ENCODE measurements at regions not wholly inside any gene's neighbourhood (a gene's known extent, or its start where the extent isn't known, plus 50 kb on each side); places are given as distances from the start of the nearest gene placed in this dataset.

- no peak for TF ChIP-seq CTCF (IDR thresholded peaks at IDR 0.05; ENCODE audit: low read depth, low read length)
- no peak overlapping the region for H3K4me3 ChIP-seq (ENCODE audit: low read depth, low read length)
Measured at GRCh38 chr2:217614096-217614495, 388.7 kb downstream of the TNS1 start.

GRCh38 chr2:217612920-217613319 is 389.9 kb downstream of the TNS1 start:
- H3K4me3 ChIP-seq (ENCODE audit: low read depth, low read length): no peak overlapping the region
- no peak for TF ChIP-seq CTCF (IDR thresholded peaks at IDR 0.05; ENCODE audit: low read depth, low read length)

- no peak overlapping the region for H3K4me3 ChIP-seq (ENCODE audit: low read depth, low read length)
- TF ChIP-seq CTCF (IDR thresholded peaks at IDR 0.05; ENCODE audit: low read depth, low read length): no peak
Measured at GRCh38 chr2:217612211-217612610, 390.6 kb downstream of the TNS1 start.

GRCh38 chr2:217611626-217612127 is 391.1 kb downstream of the TNS1 start:
- no peak for TF ChIP-seq CTCF (IDR thresholded peaks at IDR 0.05; ENCODE audit: low read depth, low read length)
- H3K4me3 ChIP-seq (ENCODE audit: low read depth, low read length): no peak overlapping the region

GRCh38 chr2:217611056-217611455 is 391.7 kb downstream of the TNS1 start:
- no peak overlapping the region for H3K4me3 ChIP-seq (ENCODE audit: low read depth, low read length)
- no peak for TF ChIP-seq CTCF (IDR thresholded peaks at IDR 0.05; ENCODE audit: low read depth, low read length)

- H3K4me3 ChIP-seq (ENCODE audit: low read depth, low read length): no peak overlapping the region
- no peak for TF ChIP-seq CTCF (IDR thresholded peaks at IDR 0.05; ENCODE audit: low read depth, low read length)
Measured at GRCh38 chr2:217610401-217610814, 392.4 kb downstream of the TNS1 start.

GRCh38 chr2:217609952-217610351 is 392.8 kb downstream of the TNS1 start:
- TF ChIP-seq CTCF (IDR thresholded peaks at IDR 0.05; ENCODE audit: low read depth, low read length): no peak
- no peak overlapping the region for H3K4me3 ChIP-seq (ENCODE audit: low read depth, low read length)

Data from WI38 (cell line).